GM21367 (cell line): ENCODE measurements at regions not wholly inside any gene's neighbourhood (a gene's known extent, or its start where the extent isn't known, plus 50 kb on each side); places are given as distances from the start of the nearest gene placed in this dataset.
"Not testable (repeated sequence)": the region's sequence is repeated elsewhere in the genome, so short reads cannot be mapped to it uniquely, and the experiment has no call there.

Experiments
- ATAC-seq: cut with Tn5 transposase; IDR thresholded peaks from one replicate; pipeline ENCODE4 v1.9.1; 2021; ENCODE audit not compliant: unreplicated experiment

DNA sequence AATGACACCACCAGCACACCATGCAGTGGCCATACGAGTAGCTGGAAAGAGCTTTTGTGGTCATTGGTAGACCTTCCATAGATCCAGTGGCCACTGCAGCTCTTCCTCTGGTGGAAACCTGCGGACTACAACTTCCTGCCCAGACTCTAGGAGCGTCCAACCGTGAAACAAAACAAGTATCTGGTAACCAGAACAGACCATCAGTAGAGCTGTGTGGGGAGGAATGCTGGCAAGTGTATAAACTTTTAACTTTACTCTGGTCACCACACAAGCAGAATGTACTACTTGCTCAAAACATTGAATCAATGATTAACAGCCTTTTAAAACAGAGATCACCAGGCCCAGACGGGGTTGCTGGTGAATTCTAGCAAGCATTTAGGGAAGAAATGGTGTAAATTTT is 154.7 kb upstream of the DGKB start:
- no peak for ATAC-seq

DNA sequence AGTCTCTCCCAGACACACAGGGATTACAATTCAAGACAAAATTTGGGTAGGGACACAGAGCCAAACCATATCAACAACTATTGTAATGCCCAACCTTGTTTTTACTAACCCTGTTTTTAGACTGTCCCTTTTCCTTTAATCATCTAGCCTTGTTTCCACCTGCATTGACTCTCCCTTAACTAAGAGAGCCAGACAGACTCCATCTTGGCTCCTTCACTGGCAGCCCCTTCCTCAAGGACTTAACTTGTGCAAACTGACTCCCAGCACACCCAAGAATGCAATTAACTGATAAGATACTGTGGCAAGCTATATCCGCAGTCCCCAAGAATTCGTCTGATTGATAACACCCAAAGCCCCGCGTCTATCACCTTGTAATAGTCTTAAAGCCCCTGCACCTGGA is 151.8 kb upstream of the DGKB start:
- not testable (repeated sequence) for ATAC-seq

DNA sequence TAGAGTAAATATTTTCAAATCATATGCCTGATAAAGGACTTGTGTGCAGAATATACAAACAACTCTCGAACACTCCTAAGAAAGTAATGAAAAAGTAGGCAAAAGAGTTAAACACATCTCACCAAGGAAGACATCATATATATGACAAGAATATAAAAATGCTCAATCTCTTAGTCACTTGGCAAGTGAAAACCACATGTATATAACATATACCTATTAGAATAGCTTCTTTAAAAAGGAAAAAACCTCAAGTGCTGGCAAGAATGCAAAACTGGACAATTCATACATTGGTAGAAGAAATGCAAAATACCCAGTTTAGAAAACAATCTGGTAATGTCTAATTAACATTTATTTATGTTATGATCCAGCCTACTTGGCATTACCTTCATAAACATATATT is 146.6 kb upstream of the DGKB start:
- ATAC-seq: no peak

DNA sequence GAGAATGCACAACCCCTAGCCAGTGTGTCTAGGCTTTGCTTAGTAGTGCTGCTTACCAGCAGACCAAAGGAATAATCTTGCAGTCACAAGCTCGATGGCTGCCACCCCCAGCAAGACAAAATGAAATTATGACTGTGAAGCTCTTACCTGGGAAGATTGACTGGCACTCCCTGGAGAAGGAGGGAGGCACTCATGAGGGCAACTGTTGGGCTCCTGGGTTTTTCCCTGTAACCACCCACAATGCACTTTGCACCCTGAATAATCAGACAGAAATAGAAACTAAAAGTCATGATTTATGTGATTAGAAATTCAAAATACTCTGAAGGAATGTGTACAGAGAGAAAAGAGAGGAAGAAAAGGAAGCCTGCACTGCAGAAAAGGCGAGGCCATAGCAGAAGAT is 144.3 kb upstream of the DGKB start:
- no peak for ATAC-seq

DNA sequence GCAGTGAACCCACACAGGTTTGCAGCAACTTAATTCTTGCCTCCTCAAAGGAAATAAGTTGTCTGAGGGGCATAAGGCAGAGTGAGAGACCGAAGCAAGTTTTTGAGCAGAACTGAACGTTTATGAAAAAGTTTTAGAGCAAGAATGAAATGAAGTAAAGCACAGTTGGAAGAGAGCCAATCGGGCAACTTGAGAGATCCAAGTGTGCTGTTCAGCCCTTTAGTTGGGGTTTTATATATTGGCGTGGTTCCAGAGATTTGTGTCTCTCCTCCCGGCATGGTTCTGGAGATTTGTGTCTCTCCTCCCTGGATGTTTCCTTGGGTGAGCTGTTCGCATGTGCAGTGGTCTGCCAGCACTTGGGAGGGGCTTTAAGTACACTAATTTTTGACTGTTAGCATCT is 141.4 kb upstream of the DGKB start:
- no peak for ATAC-seq

DNA sequence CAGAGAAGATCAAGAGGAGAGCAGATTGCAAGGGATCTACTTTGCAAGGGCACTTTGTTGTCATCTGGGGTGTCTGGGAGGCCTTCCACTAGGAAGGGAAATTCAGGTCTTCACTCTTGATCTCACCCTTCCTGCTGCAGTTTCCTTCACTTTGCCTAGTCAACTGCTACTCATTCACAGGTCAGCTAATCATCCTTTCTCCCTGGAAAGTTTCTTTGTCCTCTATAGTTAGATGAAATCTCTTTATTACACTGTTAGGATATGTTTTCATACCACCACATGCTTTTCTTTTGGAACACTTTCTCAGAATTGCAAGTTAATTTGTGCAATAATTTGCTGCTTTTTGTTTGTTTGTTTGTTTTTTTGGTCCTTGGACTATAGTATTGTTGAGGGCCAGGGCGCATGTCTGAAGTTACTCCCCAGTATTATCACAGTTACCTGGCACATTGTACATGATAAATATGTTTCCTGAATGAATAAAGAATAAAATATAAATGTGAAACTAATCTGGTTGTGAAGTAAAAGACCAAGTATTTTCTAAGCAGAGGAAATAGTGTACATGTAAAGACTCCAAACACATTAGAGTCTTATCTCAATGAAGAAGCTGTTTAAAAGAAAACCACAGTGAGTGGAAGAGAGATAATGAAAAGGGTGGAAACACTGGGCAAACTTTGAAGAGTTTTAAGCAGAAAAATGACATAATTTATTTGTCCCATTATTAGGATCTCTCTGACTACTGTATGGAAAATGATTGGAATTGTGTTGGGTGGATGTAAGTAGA is 139.9 kb upstream of the DGKB start:
- ATAC-seq: no peak

DNA sequence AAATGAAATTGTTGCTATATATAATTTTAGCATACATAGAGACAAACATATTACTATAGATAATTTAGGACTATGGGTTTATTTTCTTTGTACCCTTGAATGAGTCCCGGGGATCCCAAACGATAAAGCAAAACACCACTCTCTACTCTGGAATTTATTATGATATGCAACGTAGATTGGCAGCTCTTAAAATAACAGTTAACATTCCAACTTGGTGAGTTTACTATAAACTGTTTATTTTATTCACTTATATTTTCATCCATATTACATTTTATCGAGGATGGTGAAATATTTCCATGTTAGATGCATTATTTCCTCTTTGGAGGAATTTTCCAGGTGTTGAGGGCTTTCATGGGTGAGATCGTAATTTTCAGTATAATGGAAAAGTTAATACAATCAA is 138.7 kb upstream of the DGKB start:
- no peak for ATAC-seq

DNA sequence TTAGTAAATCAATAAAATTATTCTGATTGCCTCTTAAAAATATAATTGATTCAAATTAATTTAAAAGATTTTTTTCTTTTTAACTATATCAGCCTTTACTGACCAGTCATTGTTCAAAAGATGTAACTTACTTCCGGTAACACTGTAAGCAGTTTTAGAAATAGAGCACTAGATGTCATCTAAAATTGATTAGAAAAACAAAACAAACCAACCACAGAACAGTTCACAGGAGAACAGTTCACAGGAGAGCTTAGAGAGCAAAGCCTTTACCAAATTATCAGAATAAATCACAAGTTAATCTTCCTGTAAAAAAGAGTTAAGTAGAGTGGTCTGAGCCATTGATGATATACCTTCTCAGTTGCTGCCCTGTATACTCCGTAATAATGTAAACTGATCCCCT is 133.3 kb upstream of the DGKB start:
- ATAC-seq: no peak

DNA sequence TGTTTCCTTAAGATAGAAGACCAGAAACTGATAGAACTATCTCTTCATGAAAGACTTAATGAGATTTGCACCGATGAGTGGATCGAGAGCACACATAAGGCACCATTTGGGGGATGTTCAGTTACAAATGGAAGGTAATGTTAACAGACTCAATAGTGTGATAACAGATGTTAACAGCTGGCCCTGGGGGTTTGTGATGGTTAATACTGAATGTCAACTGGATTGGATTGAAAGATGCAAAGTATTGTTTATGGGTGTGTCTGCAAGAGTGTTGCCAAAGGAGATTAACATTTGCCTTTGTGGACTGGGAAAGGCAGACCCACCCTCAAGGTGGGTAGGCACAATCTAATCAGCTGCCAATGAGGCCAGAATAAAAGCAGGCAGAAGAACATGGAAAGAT is 130.5 kb upstream of the DGKB start:
- ATAC-seq: no peak

DNA sequence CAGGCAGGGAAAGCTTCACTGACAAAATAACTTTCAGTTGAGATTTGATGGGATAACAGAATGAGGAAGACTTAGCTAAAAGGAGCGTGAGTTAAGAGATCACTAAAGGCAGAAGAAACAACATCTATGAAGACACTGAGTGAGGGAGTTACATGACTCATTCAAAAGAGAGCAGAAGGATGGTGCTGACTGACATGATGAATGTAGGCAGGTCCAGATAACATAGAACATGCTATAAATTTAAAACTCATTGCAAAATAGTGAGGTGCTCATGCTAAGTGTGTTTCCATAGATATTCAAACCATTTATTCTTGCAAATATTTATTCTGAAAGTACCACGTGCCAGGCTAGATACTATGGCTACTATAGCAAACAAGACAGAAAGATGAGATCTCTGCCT is 116.4 kb upstream of the DGKB start:
- no peak for ATAC-seq

DNA sequence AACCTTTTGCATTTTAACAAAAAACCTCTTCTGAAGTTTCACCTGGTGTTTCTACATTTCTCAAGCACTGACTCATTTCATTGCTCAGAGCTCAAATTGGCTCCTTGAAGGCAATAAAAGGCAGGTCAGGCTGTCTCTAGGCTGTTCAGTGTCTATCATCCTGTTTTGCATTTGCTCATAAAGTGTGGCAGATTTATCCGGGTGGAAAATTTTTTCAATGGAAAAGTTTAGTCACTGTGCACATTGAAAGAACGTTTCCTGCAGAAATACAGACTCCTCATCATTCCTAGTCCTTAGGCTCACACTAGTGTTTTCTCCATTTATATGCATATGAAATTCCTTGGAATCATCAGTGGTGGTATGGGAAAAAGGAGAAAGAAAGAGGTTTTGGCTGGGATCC is 114.2 kb upstream of the DGKB start:
- ATAC-seq: no peak

DNA sequence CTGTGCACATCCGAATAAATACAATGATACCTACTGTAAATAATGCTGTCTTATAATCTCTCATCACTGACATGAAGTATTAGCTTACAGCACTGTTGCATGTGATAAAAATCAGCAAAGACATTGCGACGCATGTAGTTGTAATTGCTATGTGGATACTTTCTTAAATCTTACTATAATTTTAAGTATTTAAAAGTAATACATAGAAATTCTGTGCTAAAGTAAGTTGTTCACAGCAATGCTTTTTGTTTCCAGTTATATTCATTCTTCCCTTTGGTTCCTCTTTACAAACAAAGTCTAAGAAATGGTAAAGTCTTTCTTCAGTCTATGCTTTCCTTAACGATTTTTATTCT is 113.7 kb upstream of the DGKB start:
- ATAC-seq: no peak

DNA sequence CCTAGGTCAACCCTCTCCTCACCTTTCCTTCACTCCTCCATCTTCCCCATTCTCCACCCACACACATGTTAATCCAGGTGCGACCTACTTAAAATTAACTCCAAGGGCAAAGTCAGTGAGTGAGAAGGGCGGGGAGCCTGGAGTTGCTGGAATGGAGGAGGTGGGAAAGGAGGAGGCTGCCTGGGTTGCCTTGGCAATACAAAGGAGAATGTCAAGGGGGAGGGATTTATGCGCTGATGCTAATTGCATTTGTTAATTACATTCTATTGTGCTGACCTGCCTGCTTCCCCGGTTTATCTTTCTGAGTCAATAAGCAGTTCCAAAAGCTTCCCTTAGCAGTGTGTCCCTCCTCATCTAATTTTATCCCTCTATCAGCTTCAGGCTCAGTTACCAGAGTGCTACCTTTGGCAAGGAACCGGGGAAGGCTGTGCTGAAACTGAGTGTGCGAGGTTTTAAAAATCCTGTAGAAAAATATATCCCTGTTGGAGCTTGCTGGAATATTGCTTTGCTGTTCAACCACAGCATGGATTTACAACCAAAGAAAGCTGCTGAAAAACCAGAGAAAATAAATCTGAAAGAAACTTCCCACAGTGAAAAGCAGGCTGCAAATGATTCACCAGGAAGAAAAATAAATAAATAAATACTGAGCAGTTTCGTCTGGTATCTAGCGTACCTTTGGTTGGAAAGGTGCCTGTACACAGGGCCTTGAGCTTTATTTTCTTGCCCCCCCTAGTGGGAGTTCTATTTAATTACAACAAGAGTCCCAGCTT is 113.2 kb upstream of the DGKB start:
- peak; percentile 96 for ATAC-seq

DNA sequence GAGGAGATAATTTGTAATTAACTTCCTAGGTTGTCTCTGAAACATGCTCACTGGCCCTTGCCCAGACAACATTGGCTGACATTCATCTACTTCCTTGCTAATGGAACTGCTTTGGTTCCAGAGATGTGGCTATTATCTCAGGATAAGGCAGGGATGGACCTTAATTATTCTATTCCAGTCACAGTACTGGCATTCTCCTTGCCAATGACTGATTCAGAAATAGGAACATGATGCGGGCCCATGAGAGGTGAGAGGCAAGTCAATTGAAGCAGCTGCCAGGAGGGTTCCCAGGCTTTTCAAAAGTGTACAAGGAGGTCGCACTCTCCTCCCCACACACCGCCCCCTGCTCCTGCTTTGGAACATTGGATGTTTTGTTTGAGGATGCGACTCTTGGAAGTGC is 109.6 kb upstream of the DGKB start:
- ATAC-seq: no peak

DNA sequence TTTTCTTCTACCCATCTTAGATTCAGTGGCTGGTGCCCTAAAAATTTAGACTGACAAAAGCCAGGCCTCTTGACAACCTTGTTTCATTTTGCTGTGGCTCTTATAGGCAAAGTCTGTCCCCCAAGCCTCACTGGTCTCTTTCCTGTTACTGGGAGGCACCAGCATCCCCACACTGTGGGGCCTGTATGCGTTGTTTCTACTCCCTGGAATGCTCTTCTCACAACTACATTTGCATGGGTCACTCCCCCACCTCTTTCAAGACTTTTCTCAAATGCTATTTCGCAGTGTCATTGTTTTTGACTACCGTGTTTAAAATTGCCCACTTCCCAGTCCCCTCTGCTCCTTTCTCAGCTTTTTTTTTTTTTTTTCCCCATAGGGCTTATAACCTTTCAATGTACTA is 108.7 kb upstream of the DGKB start:
- no peak for ATAC-seq

DNA sequence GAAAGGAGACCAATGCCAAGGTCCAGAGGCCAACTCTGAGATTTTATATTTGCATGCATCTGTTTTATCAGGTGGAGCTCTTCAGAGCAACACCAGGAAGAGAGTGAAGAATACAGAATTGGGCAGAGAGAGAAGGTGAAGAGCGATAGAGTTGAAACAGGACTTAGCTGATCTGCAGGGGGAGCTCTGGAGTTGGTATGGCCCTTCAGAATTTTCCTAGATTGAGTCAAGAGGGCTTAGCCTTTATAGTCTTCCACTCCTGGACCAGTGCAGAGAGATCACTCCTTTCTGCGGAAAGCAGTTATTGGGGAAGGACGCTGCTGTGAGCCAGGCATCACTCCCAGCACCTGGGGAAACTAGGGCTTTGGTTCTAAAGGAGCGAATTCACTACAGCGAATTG is 105.0 kb upstream of the DGKB start:
- ATAC-seq: no peak

DNA sequence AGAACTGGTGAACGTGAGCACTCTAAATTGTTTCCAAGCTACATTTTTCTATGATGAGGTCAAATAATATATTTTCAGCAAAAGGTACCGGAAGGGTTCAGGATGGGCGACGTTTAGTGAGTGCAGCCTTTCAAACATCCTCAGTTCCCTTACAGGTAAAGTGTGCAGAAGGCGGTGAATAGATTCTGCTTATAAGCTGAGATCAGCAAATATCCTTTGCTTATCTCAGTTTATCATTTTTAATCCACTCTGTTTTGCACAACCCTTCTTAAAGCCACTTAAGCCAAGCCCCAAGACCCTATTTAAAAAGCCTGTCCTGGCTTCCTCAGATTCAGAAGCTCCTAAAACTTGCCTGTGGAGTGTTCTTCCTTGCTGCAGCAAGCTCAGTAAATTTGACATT is 103.1 kb upstream of the DGKB start:
- no peak for ATAC-seq

DNA sequence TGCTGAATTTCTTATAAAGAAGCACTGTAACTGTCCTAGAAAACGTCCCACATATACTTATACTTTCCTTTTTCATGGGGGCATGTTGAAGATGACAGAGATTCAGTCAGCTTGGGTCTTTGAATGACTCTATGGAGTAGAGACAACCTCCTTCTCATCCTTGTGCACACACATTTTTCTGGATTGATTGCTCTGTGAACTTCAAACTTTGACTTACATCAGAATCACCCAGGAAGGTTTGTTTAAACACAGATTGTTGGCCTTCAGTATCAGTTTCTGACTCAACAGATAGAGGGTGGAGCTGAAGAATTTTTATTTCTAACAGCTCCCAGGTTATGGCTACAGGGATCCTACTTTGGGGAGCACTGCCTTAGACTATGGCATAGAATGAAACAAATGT is 97.6 kb upstream of the DGKB start:
- no peak for ATAC-seq

DNA sequence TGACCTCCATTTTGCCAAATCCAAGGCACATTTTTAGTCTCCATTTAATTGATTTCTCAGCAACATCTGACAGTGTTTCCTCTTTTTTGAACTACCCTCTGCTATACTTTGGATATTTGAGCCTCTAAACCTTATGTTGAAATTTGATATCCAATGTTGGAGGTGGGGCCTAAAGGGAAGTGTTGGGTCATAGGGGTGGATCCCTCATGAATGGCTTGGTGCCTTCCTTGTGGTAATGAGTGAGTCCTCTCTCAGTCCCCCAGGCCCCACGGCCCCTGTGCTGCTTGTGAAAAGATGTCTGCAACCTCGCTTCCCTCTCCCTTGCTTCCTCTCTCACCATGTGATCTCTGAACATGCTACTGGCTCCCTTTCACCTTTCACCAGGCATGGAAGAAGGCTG is 96.8 kb upstream of the DGKB start:
- ATAC-seq: no peak

DNA sequence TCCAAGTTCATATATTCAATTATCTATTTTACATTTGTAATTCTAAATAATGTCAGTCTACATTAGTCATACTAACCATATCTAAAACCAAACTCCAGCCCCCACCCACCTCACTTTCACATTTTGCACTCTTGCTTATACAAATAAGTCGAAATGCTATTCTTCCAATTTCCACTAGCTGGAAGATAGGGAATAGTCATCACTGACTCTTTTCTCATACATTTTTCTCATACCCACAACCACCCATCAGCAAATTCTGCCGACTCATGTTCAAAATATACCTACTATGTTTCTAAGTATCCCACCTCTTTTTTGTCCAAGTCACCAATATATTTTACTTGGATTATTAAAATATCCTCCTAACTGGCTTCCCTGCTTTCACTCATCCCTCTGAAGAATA is 93.2 kb upstream of the DGKB start:
- ATAC-seq: no peak

DNA sequence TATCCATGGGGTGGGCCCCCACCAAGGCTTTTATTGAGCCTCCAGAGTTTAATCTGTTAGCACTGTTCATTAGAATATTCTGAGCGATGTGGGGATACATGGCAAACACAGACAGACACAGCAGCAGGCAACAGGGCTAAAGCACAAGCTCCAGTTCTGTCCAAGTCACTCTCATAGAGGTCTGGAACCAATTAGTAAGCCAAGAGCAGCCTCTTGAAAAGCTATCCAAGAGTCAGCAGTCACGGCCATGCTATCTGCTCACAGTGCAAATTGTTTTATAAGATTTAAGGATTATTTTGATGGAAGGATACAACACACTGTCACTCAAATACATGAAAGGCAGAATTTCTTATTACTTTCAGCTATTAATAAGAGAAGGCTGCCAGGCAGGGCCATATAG is 86.4 kb upstream of the DGKB start:
- ATAC-seq: no peak

DNA sequence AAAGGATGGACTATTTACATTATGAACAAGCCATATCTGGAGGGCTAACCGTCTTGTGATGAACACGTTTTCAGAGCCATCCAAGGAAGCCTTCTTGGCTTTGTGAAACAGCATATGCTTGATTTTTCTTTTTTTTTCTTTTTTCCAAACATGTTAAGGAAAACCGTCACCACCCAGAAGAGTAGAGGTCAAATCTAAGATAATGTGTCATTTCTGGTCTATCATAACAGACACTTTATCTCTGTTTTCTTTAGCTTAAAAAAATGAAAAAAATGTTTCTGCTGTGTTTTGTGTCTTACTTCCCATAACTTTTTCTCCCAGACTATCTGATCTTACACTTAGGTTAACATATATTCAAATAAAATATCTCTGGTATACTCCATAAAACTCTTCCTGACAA is 76.1 kb upstream of the DGKB start:
- no peak for ATAC-seq

DNA sequence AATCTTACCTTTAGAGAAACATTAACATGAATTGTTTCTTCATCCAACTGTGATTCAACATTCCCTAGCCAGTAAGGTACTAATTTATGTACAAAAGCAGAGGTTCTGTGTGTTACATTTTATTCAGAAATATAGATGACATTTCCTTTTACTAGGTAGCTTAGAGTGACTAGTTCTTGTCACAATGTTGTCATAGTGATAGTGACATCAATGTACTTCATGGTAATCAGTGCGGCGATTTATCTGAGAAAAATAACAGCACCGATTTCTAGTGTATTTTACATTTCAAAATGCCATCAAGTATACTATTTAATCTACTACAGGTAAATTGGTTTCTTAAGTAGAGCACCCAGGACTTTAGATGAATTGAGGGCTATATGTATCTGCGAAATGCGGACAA is 72.1 kb upstream of the DGKB start:
- ATAC-seq: no peak
